D341Med (cell line): ENCODE measurements at regions not wholly inside any gene's neighbourhood (a gene's known extent, or its start where the extent isn't known, plus 50 kb on each side); places are given as distances from the start of the nearest gene placed in this dataset.
A peak's percentile ranks its signal among the peaks of the same experiment; 100 is the strongest.

Experiments used
- DNase-seq: peaks from one replicate; pipeline ENCODE4 v3.0.0; 2012; ENCODE audit warnings: low spot score

DNA sequence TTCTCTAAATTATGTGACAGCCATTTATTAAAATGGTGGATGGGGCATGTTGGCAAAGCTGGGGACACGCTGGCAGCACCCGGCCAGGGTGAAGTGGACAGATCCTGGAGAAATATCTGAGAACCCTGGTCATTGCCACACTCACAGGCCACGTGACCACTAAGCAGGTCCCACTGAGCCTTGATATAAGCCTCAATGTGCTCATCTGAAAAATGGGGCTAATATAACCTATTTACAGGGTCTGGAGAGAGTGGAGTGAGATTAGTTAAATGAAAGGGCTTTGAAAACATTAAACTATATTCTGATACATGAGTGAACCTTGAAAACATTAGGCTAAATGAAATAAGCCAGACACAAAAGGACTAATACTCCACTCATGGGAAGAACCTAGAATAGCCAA, 108.9 kb downstream of the RBFOX3 start:
- no peak for DNase-seq

GRCh38 chr17:79500745-79501618, 109.9 kb downstream of the RBFOX3 start:
- no peak for DNase-seq

GRCh38 chr17:79498854-79499253, 112.0 kb downstream of the RBFOX3 start:
- no peak for DNase-seq

GRCh38 chr17:79497777-79498348, 113.0 kb downstream of the RBFOX3 start:
- no peak for DNase-seq

GRCh38 chr17:79496422-79497005, 114.3 kb downstream of the RBFOX3 start:
- no peak for DNase-seq

DNA sequence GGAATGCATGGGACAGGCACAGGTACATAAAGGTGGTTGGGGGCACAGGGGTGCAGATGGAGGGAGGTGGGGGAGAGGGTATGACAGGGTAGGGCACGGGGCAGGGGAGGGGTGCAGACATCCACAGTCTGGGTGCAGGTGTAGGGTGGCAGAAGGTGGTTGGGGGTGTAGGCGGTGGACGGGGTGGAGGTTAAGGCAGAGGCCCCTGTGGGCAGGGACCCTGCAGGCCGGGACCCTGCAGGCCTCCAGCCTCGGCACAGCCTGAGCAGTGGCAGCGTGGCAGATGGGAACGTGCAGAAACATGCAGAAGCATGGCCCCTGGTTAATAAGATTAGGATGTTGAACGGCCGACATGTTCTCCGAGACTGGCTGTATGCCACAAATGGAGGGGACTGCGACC, 115.2 kb downstream of the RBFOX3 start:
- DNase-seq, result peak; percentile 72

DNA sequence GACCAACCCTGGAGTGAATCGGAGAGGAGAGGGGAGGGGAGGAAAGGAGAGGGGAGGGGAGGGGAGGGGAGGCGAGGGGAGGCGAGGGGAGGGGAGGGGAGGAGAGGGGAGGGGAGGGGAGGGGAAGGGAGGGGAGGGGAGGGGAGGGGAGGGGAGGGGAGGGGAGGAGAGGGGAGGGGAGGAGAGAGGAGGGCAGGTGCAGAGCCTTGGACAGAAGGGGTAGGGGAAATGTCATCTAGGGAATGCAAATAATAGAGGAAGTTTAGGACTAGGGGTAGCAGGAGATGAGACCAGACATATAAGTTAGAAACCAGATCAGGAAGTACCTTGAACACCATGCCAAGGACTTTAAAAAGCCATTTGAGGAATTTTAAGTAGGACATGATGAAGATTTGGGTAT, 119.8 kb downstream of the RBFOX3 start:
- no peak for DNase-seq

DNA sequence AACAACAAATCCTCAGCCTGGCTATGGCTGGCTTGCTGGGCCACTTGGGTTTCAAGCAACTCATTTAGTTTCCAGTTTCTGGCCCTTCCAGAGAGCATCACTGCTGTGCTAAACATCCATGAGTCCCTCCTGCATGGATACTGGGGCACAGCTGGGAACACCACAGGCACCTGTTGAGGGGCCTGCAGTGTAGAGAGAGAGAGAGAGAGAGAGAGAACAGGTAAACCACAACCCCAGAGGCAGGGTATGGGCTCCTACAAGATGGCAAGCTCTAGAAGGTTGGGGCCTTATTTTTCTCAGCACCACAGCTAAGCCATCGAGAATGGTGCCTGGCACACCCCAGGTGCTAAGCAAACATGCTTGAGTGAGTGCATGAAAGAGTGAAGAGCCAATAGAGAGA, 120.3 kb downstream of the RBFOX3 start:
- no peak for DNase-seq

- no peak for DNase-seq
Measured at GRCh38 chr17:79487149-79487548, 123.7 kb downstream of the RBFOX3 start.

DNA sequence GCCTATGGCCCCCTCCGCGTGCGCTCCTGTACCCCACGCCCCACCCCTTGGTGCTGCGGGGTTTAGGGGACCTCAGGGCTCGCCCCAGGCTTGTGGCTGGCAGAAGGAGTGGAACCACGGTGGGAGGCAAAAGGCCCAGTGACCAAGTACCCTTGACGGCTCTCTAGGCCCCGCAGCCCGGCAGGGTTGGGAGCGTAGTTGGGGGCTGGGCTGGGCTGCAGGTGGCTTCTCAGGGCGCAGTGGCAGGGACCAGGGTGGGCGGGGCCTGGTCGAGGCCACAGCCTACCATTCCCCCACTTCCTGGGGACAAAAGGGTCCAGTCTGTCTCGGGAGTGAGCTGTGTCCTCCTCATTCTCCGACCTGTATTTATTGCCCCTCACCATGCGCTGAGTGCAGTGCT, 124.9 kb downstream of the RBFOX3 start:
- DNase-seq, result no peak

DNA sequence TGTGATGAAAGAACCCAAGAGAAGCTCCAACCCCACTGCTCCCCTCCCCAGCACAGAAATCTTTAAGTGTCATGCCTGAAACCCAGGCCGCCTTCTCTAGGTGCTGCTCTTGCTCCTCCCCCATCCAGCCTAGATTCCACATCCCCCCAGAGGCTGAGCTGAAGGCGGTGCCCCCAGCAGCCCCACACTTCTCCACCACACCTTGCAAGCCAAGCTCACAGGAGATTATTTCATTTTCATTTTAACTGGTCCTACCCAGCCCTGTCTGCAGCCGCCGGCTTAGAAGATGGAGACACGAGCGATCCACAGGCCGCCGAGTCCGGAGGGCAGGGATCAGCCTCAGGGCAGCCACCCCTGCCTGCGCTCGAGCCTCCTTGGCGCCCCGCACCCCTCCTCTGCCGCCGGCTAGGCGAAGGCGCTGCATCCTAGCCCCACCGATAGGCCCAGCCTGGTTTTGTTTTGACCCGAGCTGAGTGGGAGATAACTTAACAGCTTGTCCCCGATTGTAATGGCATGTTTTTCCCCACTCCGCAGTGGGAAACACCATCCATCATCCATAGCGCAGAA, 125.3 kb downstream of the RBFOX3 start:
- DNase-seq, result no peak

DNA sequence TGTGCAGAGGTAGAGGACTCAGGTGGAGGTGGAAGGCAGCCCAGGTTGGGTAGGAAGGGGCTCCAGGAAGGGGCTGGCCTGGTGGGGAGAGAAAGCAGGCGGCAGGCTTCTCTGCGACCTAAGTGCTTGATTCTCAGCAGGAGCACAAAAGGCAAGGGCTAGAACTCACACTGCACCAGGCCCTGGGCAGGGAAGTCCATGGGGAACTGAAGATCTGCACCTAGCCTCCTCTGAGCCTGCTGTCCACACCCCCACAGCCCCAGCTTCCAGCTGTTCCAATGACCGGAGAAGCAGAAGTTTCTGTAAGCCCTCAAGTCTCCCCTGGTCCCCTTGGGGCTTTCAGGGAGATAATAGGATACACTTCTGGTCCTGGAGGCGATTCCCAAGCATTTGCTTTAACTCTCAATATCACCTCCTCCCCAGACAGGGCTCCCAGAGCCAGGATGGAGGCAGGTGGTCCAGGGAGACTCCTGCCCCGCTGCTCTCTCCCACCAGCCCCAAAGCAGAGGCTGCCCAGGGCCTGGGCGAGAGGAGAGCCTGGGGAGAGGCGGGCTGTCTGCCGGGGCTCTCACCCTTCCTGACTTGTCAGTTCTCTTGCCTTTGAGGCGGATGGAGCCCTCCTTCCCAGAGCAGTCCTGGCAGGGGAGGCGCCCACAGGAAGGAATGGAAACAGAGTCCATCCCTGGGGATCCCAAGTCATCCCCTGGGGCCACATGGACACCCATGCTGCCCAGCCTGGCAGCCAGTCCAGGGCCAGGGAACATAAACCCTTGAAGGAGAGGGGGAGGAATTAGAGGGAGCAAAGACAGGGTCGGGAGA, 126.0 kb downstream of the RBFOX3 start:
- peak; percentile 78 for DNase-seq

- DNase-seq, result no peak
Measured at GRCh38 chr17:79483842-79484241, 127.0 kb downstream of the RBFOX3 start.

GRCh38 chr17:79482727-79483521, 127.9 kb downstream of the RBFOX3 start:
- DNase-seq, result no peak

GRCh38 chr17:79479876-79480275, 131.0 kb downstream of the RBFOX3 start:
- no peak for DNase-seq

DNA sequence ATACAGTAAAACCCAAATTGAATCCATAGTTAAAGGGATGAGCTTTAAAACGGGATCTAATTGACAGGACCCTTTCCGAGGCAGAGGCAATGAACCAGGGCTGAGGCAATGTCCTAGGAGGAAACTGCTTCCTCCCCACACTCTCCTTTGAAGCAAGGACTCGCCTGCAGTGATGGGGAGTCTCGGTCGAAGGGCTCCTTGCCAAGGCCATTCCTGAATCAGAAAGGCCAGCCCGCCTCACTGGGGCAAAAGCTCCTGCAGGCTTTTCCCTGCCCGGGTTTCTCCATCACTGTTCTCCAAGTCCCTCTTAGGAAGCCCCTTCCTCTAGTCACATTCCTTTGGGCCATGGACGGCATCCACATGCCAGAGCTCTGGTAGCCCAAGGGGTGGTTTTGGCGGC, 132.0 kb downstream of the RBFOX3 start:
- DNase-seq, result no peak

- DNase-seq, result no peak
Measured at GRCh38 chr17:79478051-79478461, 132.8 kb downstream of the RBFOX3 start.

- DNase-seq, result no peak
Measured at GRCh38 chr17:79476074-79476652, 134.7 kb downstream of the RBFOX3 start.

DNA sequence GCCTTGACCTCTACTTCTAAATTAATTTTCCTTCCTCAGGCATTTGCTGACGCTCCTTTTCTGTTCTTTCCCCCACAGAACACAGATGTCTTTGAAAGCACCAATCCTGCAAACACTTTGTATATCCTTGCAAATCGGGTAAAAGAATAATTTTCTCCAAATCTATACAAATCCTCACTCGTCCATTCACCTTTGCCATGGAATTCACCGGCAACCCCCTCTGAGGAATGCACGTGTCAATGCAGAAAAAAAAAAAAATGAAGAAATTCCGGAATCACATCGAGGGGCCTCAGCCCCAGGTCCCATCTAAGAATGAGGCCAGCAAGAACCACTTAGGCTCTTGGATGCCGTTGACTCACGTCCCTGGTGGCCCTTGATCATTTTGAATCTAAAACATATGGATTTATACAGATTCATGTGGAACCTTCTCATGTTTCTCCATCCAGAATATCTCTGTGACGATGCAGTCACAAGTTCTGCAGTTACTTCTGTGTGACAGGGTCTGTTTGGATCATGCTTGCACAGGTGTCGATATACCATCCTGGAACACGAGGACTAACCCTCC, 136.9 kb downstream of the RBFOX3 start:
- no peak for DNase-seq

DNA sequence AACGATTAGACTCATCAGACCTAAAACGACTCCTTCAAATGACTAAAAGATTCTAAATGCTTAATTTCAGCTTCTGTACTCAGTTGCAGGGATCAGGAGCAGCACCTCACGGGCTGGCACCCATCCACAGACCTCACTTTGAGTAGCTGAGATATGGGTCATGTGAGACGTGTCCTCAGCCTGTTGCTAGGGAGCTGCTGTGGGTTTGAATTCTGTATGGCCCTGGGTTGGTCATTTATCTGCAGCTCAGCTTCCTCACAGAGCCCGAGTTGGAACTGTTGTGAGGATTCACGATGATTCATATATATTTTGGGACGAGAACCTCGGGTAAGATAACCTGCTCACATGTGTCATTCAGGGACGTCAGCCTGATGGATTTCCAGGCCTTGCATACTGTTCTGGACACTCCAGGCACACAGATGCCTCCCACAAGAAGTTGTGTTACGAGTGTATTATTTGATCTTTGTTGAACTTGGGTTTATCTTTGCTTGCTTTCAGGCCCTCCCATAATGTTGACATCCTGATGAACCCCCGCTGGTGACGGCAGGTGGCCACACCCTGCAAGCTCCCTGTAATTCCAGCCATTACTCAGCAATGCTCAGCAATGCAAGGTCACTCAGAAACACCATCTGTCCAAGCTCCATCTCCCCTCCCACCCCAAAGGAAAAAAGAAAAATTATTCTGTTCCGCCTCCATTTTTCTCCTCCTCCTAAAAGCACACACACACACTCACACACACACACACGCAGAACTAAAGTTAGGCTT, 137.6 kb downstream of the RBFOX3 start:
- DNase-seq, result no peak
